Stomach (tissue), 8 donors: ENCODE measurements at regions not wholly inside any gene's neighbourhood (a gene's known extent, or its start where the extent isn't known, plus 50 kb on each side); places are given as distances from the start of the nearest gene placed in this dataset.
"Not testable (repeated sequence)": the region's sequence is repeated elsewhere in the genome, so short reads cannot be mapped to it uniquely, and the experiment has no call there.

Experiments used
- DNase-seq, 2 donors: peaks; one replicate each; pipeline versions ENCODE4 v3.0.0 to v3.0.0-alpha.2; 2013 to 2019
- H3K27ac ChIP-seq, 5 donors: fragments of 200-600 bp in 4 of 5; sonication (generic) in 4 of 5; one replicate each; pipeline ENCODE4 v1.5.1; 2013 to 2019; ENCODE audit warnings: mild to moderate bottlenecking in 1 of 5, moderate library complexity in 1 of 5
- H3K27me3 ChIP-seq, 3 donors: fragments of 200-600 bp; sonication (generic); one replicate each; pipeline ENCODE4 v1.5.1; 2017 to 2019; ENCODE audit warnings: mixed run types in 1 of 3
- H3K36me3 ChIP-seq, 4 donors: fragments of 200-600 bp; sonication (generic); 1 replicate in 3 of 4; 2 replicates in 1 of 4; pipeline ENCODE4 v1.5.1; 2016 to 2019
- H3K4me1 ChIP-seq, 4 donors: fragments of 200-600 bp; sonication (generic); one replicate each; pipeline ENCODE4 v1.5.1; 2016 to 2019
- H3K4me3 ChIP-seq, 4 donors: fragments of 200-600 bp; sonication (generic) in 3 of 4; one replicate each; pipeline ENCODE4 v1.5.1; 2016 to 2019; ENCODE audit warnings: mild to moderate bottlenecking in 1 of 4
- H3K9me3 ChIP-seq, 4 donors: fragments of 200-600 bp; sonication (generic); one replicate each; pipeline ENCODE4 v1.5.1; 2016 to 2019
- EP300 ChIP-seq: sonication (generic); formaldehyde crosslinking; IDR thresholded peaks from one replicate; pipeline ENCODE4 v1.6.1; 2017; ENCODE audit warnings: antibody characterized with exemption
- POLR2A ChIP-seq, 4 donors: fragments of 450-650 bp; IDR thresholded peaks; one replicate each; pipeline ENCODE4 v1.6.1; 2016; ENCODE audit warnings: antibody characterized with exemption in 4 of 4, control low read depth in 2 of 4, mild to moderate bottlenecking in 1 of 4, moderate library complexity in 1 of 4
- POLR2AphosphoS5 ChIP-seq, 3 donors: sonication (generic); formaldehyde crosslinking; IDR thresholded peaks; one replicate each; pipeline ENCODE4 v1.6.1; 2016; ENCODE audit warnings: antibody characterized with exemption in 3 of 3
- WGBS, 5 donors: extraction: QIAGEN DNeasy Blood & Tissue Kit in 3 of 5; methylation state at CpG; one replicate each; pipeline versions ENCODE4 v1.1.5 to v1.1.7; 2013 to 2018; 5-methylcytosine and 5-hydroxymethylcytosine counted together
- intact Hi-C: fragments of 100-400 bp; cut with DNase I; formaldehyde crosslinking; loops from one replicate; pipeline ENCODE4 v1.15.1; 2023; ENCODE audit warnings: low total_unique reads
- TF ChIP-seq, protein P1 (sequence below), 7 experiments: fragments of 450-650 bp in 4 of 7; fragments of 200-600 bp in 3 of 7; sonication (generic) in 3 of 7; IDR thresholded peaks; one replicate each; pipeline ENCODE4 v1.5.1; 2016 to 2019; ENCODE audit warnings: antibody characterized with exemption in 7 of 7, control low read depth in 2 of 7, mild to moderate bottlenecking in 1 of 7
- donor health status: healthy with polysubstance abuse.
- donor health status: Bipolar disorder and iron deficiency.
- donor health status: healthy.

DNA sequence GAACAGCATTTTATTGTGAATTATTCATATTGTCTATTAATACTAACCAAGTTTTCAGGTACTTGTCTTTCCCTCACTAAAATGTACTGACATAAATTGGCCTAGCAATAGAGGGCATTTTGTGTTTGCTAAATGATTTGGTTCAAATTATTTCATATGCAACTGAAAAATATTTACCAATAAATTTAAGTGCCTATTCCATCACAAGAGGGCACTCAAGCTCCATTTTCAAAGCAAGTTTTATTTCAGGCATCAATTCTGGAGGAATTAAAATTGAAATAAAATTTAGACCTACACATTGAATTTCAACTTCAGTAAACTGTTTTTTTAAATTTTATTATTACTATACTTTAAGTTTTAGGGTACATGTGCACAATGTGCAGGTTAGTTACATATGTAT lies 114.3 kb upstream of the SYNCRIP start:
- TF ChIP-seq, protein P1, sequence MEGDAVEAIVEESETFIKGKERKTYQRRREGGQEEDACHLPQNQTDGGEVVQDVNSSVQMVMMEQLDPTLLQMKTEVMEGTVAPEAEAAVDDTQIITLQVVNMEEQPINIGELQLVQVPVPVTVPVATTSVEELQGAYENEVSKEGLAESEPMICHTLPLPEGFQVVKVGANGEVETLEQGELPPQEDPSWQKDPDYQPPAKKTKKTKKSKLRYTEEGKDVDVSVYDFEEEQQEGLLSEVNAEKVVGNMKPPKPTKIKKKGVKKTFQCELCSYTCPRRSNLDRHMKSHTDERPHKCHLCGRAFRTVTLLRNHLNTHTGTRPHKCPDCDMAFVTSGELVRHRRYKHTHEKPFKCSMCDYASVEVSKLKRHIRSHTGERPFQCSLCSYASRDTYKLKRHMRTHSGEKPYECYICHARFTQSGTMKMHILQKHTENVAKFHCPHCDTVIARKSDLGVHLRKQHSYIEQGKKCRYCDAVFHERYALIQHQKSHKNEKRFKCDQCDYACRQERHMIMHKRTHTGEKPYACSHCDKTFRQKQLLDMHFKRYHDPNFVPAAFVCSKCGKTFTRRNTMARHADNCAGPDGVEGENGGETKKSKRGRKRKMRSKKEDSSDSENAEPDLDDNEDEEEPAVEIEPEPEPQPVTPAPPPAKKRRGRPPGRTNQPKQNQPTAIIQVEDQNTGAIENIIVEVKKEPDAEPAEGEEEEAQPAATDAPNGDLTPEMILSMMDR (IDR thresholded peaks at IDR 0.05), result peak in 3 of 7 experiments; percentile 9 to 26 (median 20)
- no peak for TF ChIP-seq POLR2AphosphoS5 (IDR thresholded peaks at IDR 0.05)
- Histone ChIP-seq H3K27ac (no peak overlapping the region), H3K9me3 (no peaks in the 10 kb centered on the region), H3K27me3 (no peaks in the 10 kb centered on the region), H3K4me1 (no peaks in the 10 kb centered on the region), H3K4me3 (no peak overlapping the region), H3K36me3 (no peaks in the 10 kb centered on the region)
- intact Hi-C loops, result no loop called here
- DNase-seq, result peak in 1 of 2 donors; percentile 48

DNA sequence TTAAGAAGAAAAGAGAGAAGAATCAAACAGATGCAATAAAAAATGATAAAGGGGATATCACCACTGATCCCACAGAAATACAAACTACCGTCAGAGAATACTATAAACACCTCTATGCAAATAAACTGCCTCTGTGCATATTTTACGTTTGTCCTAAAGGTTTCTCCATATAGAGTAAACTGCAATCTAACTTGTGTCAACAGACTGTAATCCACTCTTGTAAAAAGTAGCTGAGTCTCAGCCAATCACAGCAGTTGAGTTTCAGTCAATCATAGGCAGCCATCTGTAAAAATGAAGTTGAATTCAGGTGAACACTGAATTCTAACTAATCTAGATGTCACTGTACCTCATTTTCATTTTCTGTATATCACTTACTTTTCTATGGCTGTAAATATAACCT lies 112.2 kb upstream of the SYNCRIP start:
- no peaks in the 10 kb centered on the region for H3K9me3 ChIP-seq
- H3K4me1 ChIP-seq, result no peaks in the 10 kb centered on the region
- no peak for TF ChIP-seq POLR2A (IDR thresholded peaks at IDR 0.05)
- no peaks in the 10 kb centered on the region for H3K27me3 ChIP-seq
- WGBS, 5 donors, result 11 to 30% (median 19%) methylated on average over 2 of the region's 2 CpGs
- no peak overlapping the region for H3K27ac ChIP-seq
- intact Hi-C loops, result no loop called here
- H3K4me3 ChIP-seq, result no peak overlapping the region
- DNase-seq, result no peak
- no peaks in the 10 kb centered on the region for H3K36me3 ChIP-seq

DNA sequence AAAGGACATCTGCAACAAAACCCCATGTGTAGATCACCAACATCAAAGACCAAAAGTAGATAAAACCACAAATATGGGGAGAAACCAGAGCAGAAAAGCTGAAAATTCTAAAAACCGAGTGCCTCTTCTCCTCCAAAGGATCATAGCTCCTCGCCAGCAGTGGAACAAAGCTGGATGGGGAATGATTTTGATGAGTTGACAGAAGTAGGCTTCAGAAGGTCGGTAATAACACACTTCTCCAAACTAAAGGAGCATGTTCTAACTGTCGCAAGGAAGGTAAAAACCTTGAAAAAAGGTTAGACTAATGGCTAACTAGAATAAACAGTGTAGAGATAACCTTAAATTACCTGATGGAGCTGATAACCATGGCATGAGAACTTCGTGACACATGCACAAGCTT lies 109.9 kb upstream of the SYNCRIP start:
- Histone ChIP-seq H3K36me3 (no peaks in the 10 kb centered on the region), H3K27ac (no peak overlapping the region), H3K9me3 (no peaks in the 10 kb centered on the region), H3K4me3 (no peak overlapping the region), H3K4me1 (no peaks in the 10 kb centered on the region), H3K27me3 (no peaks in the 10 kb centered on the region)
- no peak for DNase-seq
- intact Hi-C loops, result no loop called here
- WGBS, 5 donors, result 39 to 56% (median 54%) methylated on average over 5 of the region's 5 CpGs
- TF ChIP-seq POLR2AphosphoS5 (IDR thresholded peaks at IDR 0.05) (no peak), EP300 (no peak), POLR2A (IDR thresholded peaks at IDR 0.05) (no peak)
- TF ChIP-seq, protein P1 (IDR thresholded peaks at IDR 0.05), result no peak

DNA sequence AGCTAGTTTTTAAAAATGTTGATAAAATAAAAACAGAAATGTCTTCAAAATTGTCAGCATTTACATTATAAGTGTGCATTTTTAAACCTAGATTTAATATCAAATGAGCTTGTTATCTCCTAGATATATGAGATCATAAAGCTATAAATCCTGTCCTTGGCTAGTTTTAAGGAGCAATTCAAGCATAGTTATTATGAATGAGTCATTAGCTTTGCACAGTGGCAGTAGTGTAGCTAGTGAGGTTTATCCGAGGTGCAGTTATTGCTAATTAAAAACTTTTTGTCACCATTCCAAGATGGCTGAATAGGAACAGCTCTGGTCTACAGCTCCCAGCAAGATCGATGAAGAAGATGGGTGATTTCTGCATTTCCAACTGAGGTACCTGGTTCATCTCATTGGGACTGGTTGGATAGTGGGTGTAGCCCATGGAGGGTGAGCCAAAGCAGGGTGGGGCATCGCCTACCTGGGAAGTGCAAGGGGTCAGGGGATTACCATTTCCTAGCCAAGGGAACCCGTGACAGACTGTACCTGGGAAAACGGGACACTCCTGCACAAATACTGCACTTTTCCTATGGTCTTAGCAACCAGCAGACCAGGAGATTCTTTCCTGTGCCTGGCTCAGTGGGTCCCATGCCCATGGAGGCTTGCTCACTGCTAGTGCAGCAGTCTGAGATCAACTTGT lies 108.8 kb upstream of the SYNCRIP start:
- intact Hi-C loops, result no loop called here
- WGBS, 5 donors, result 73 to 89% (median 79%) methylated on average over 5 of the region's 5 CpGs
- Histone ChIP-seq H3K27ac (no peak overlapping the region), H3K27me3 (no peaks in the 10 kb centered on the region), H3K9me3 (no peaks in the 10 kb centered on the region), H3K4me3 (no peak overlapping the region), H3K36me3 (no peaks in the 10 kb centered on the region), H3K4me1 (no peaks in the 10 kb centered on the region)
- DNase-seq, result no peak
- TF ChIP-seq EP300, result no peak
- TF ChIP-seq POLR2A (IDR thresholded peaks at IDR 0.05), result no peak
- no peak for TF ChIP-seq POLR2AphosphoS5 (IDR thresholded peaks at IDR 0.05)
- TF ChIP-seq, protein P1 (IDR thresholded peaks at IDR 0.05), result no peak

DNA sequence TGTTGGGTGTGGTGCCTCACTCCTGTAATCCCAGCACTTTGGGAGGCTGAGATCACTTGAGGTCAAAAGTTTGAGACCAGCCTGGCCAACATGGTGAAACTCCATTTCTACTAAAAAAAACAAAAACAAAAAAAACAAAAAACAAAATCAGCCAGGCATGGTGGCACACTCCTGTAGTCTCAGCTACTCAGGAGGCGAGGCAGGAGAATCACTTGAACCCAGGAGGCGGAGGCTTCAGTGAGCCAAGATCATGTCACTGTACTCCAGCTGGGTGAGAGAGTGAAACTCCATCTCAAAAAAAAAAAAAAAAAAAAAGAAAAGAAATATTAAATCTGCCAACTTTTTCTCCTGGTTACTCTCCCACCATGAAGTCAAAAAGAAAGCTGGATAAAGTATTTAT lies 107.5 kb upstream of the SYNCRIP start:
- DNase-seq, H3K36me3 ChIP-seq, H3K4me3 ChIP-seq, H3K27ac ChIP-seq, H3K9me3 ChIP-seq, intact Hi-C loops, H3K4me1 ChIP-seq, H3K27me3 ChIP-seq: not testable (repeated sequence)
- 87 to 100% (median 94%) methylated on average over 2 of the region's 2 CpGs for WGBS, 5 donors
